Astrocyte (in vitro differentiated cells and primary cell): ENCODE measurements at regions not wholly inside any gene's neighbourhood (a gene's known extent, or its start where the extent isn't known, plus 50 kb on each side); places are given as distances from the start of the nearest gene placed in this dataset.

ENCODE experiments used
- DNase-seq: peaks from one replicate; pipeline ENCODE4 v3.0.0-alpha.2; 2010; ENCODE audit warnings: low read depth
- FAIRE-seq: peaks from 2 replicates; lab custom pipeline; 2011; peaks lifted over from hg19 to GRCh38; lab: Jason Lieb, UNC
- H2AFZ ChIP-seq: 2 replicates; pipeline ENCODE4 v1.6.0; 2012; ENCODE audit warnings: low read depth, low read length, inconsistent platforms
- H3K27ac ChIP-seq: 2 replicates; pipeline ENCODE4 v1.5.1; 2011; ENCODE audit warnings: low read depth, low read length, inconsistent platforms
- H3K27me3 ChIP-seq: 2 replicates; pipeline ENCODE4 v1.6.0; 2011; ENCODE audit warnings: low read length, inconsistent platforms; ENCODE audit not compliant: insufficient read depth
- H3K36me3 ChIP-seq: 2 replicates; pipeline ENCODE4 v1.5.1; 2011; ENCODE audit warnings: low read length, inconsistent platforms; ENCODE audit not compliant: insufficient read depth
- H3K4me1 ChIP-seq: 2 replicates; pipeline ENCODE4 v1.5.1; 2011; ENCODE audit warnings: low read length, inconsistent platforms; ENCODE audit not compliant: insufficient read depth
- H3K4me2 ChIP-seq: 2 replicates; pipeline ENCODE4 v1.6.0; 2012; ENCODE audit warnings: low read length, inconsistent platforms
- H3K4me3 ChIP-seq: 2 replicates; pipeline ENCODE4 v1.5.1; 2011; ENCODE audit warnings: low read depth, mild to moderate bottlenecking, low read length, inconsistent platforms; ENCODE audit not compliant: insufficient read depth
- H3K79me2 ChIP-seq: 2 replicates; pipeline ENCODE4 v1.6.0; 2012; ENCODE audit warnings: mild to moderate bottlenecking, low read length, inconsistent platforms; ENCODE audit not compliant: insufficient read depth
- H3K9ac ChIP-seq: 2 replicates; pipeline ENCODE4 v1.6.0; 2012; ENCODE audit warnings: mild to moderate bottlenecking, low read length, inconsistent platforms
- H3K9me3 ChIP-seq: 2 replicates; pipeline ENCODE4 v1.5.1; 2012; ENCODE audit warnings: low read depth, mild to moderate bottlenecking, low read length, inconsistent platforms; ENCODE audit not compliant: insufficient read depth
- H4K20me1 ChIP-seq: 2 replicates; pipeline ENCODE4 v1.6.0; 2012; ENCODE audit warnings: low read length, inconsistent platforms; ENCODE audit not compliant: insufficient read depth
- H3K27ac Mint-ChIP-seq: one replicate; pipeline ENCODE4 v1.8.0; 2021; ENCODE audit warnings: mild to moderate bottlenecking, mixed read lengths; ENCODE audit not compliant: unreplicated experiment
- H3K27me3 Mint-ChIP-seq: one replicate; pipeline ENCODE4 v1.8.0; 2021; ENCODE audit warnings: low read depth, mixed read lengths; ENCODE audit not compliant: unreplicated experiment
- H3K36me3 Mint-ChIP-seq: one replicate; pipeline ENCODE4 v1.8.0; 2021; ENCODE audit warnings: low read depth, mixed read lengths; ENCODE audit not compliant: unreplicated experiment
- H3K4me1 Mint-ChIP-seq: one replicate; pipeline ENCODE4 v1.8.0; 2021; ENCODE audit warnings: low read depth, mixed read lengths; ENCODE audit not compliant: unreplicated experiment
- H3K4me3 Mint-ChIP-seq: one replicate; pipeline ENCODE4 v1.8.0; 2021; ENCODE audit warnings: mild to moderate bottlenecking, moderate library complexity, mixed read lengths; ENCODE audit not compliant: unreplicated experiment
- H3K9me3 Mint-ChIP-seq: one replicate; pipeline ENCODE4 v1.8.0; 2021; ENCODE audit warnings: mild to moderate bottlenecking, mixed read lengths; ENCODE audit not compliant: unreplicated experiment
- CTCF ChIP-seq: IDR thresholded peaks from 2 replicates; pipeline ENCODE4 v1.5.1; 2011; ENCODE audit warnings: low read depth, mild to moderate bottlenecking, inconsistent platforms, low read length, moderate library complexity; ENCODE audit not compliant: insufficient read depth
- EZH2 ChIP-seq: IDR thresholded peaks from 2 replicates; pipeline ENCODE4 v1.6.1; 2012; ENCODE audit warnings: mild to moderate bottlenecking, low read length, inconsistent platforms; ENCODE audit not compliant: insufficient read depth

- Histone ChIP-seq H3K4me1 (no peaks in the 10 kb centered on the region), H4K20me1 (no peaks in the 10 kb centered on the region), H3K4me3 (no peak overlapping the region), H2AFZ (no peak overlapping the region), H3K79me2 (no peaks in the 10 kb centered on the region), H3K9ac (no peak overlapping the region), H3K9me3 (no peaks in the 10 kb centered on the region), H3K36me3 (no peaks in the 10 kb centered on the region), H3K27ac (no peak overlapping the region), H3K27me3 (no peaks in the 10 kb centered on the region), H3K4me2 (no peak overlapping the region)
- FAIRE-seq (no peak), DNase-seq (no peak)
- no peaks in the 10 kb centered on the region for H3K36me3 Mint-ChIP-seq
- no peak overlapping the region for H3K4me3 Mint-ChIP-seq
- peaks cover 9% of the 10 kb centered on the region for H3K9me3 Mint-ChIP-seq
- no peaks in the 10 kb centered on the region for H3K27me3 Mint-ChIP-seq
- H3K4me1 Mint-ChIP-seq, result no peaks in the 10 kb centered on the region
- TF ChIP-seq EZH2 (no peak), CTCF (no peak)
- no peak overlapping the region for H3K27ac Mint-ChIP-seq
These were observed 76.2 kb downstream of the GPR85 start for GRCh38 chr7:113010377-113010776.

- Histone ChIP-seq H3K4me2 (no peak overlapping the region), H3K27me3 (no peaks in the 10 kb centered on the region), H2AFZ (no peak overlapping the region), H3K27ac (no peak overlapping the region), H3K9me3 (no peaks in the 10 kb centered on the region), H4K20me1 (no peaks in the 10 kb centered on the region), H3K4me3 (no peak overlapping the region), H3K4me1 (no peaks in the 10 kb centered on the region), H3K79me2 (no peaks in the 10 kb centered on the region), H3K36me3 (no peaks in the 10 kb centered on the region), H3K9ac (no peak overlapping the region)
- no peaks in the 10 kb centered on the region for H3K27me3 Mint-ChIP-seq
- H3K4me1 Mint-ChIP-seq, result no peaks in the 10 kb centered on the region
- FAIRE-seq (no peak), DNase-seq (no peak)
- TF ChIP-seq EZH2 (no peak), CTCF (no peak)
- no peak overlapping the region for H3K27ac Mint-ChIP-seq
- peaks cover 9% of the 10 kb centered on the region for H3K9me3 Mint-ChIP-seq
- H3K36me3 Mint-ChIP-seq, result no peaks in the 10 kb centered on the region
- no peak overlapping the region for H3K4me3 Mint-ChIP-seq
These were observed 77.9 kb downstream of the GPR85 start for GRCh38 chr7:113008755-113009154.

- H3K27me3 ChIP-seq, result no peaks in the 10 kb centered on the region
- Mint-ChIP-seq H3K4me1 (no peaks in the 10 kb centered on the region), H3K36me3 (no peaks in the 10 kb centered on the region), H3K27ac (no peak overlapping the region), H3K27me3 (no peaks in the 10 kb centered on the region), H3K9me3 (peaks cover 2% of the 10 kb centered on the region), H3K4me3 (no peak overlapping the region)
- no peaks in the 10 kb centered on the region for H3K79me2 ChIP-seq
- no peak overlapping the region for H3K4me2 ChIP-seq
- H3K36me3 ChIP-seq, result no peaks in the 10 kb centered on the region
- FAIRE-seq, result no peak
- no peaks in the 10 kb centered on the region for H4K20me1 ChIP-seq
- no peak overlapping the region for H3K27ac ChIP-seq
- H3K4me1 ChIP-seq, result no peaks in the 10 kb centered on the region
- H3K9me3 ChIP-seq, result no peaks in the 10 kb centered on the region
- no peak overlapping the region for H3K9ac ChIP-seq
- no peak overlapping the region for H3K4me3 ChIP-seq
- DNase-seq, result no peak
- TF ChIP-seq EZH2, result no peak
- no peak for TF ChIP-seq CTCF
- H2AFZ ChIP-seq, result no peak overlapping the region
These were observed 81.7 kb downstream of the GPR85 start for GRCh38 chr7:113004726-113005454.
